Activated CD8-positive, alpha-beta T cell treated with anti-CD3 and anti-CD28 coated beads for 36 hours (primary cell): ENCODE measurements at regions not wholly inside any gene's neighbourhood (a gene's known extent, or its start where the extent isn't known, plus 50 kb on each side); places are given as distances from the start of the nearest gene placed in this dataset.

Experiments
- ATAC-seq: fragments of 200-7000 bp; cut with Tn5 transposase; one replicate; pipeline ENCODE4 v1.10.0; 2021; ENCODE audit warnings: mild to moderate bottlenecking, moderate library complexity
- CTCF ChIA-PET: fragments of 350-600 bp; sonication (Branson Sonifier 250); formaldehyde crosslinking; loops from one replicate; lab custom pipeline; 2021; ENCODE audit warnings: antibody characterized with exemption; lab: Charles Lee
- POLR2A ChIA-PET: fragments of 350-600 bp; sonication (Branson Sonifier 250); formaldehyde crosslinking; loops from one replicate; lab custom pipeline; 2021; ENCODE audit warnings: antibody characterized with exemption; lab: Charles Lee
- DNase-seq: peaks from one replicate; pipeline ENCODE4 v3.0.0-alpha.2; 2020
- H3K27ac Mint-ChIP-seq: one replicate; pipeline ENCODE4 v1.8.0; 2021; ENCODE audit warnings: mild to moderate bottlenecking, mixed read lengths
- H3K27me3 Mint-ChIP-seq: one replicate; pipeline ENCODE4 v1.8.0; 2021; ENCODE audit warnings: mixed read lengths
- H3K36me3 Mint-ChIP-seq: one replicate; pipeline ENCODE4 v1.8.0; 2021; ENCODE audit warnings: low read depth, mixed read lengths
- H3K4me1 Mint-ChIP-seq: one replicate; pipeline ENCODE4 v1.8.0; 2021; ENCODE audit warnings: low read depth, mixed read lengths
- H3K4me3 Mint-ChIP-seq: one replicate; pipeline ENCODE4 v1.8.0; 2021; ENCODE audit warnings: mild to moderate bottlenecking, moderate library complexity, mixed read lengths
- H3K9me3 Mint-ChIP-seq: one replicate; pipeline ENCODE4 v1.8.0; 2021; ENCODE audit warnings: mixed read lengths
- CTCF ChIP-seq: fragments of 200-600 bp; IDR thresholded peaks from one replicate; pipeline ENCODE4 v1.8.0; 2022; ENCODE audit warnings: antibody characterized with exemption, mild to moderate bottlenecking
- intact Hi-C: fragments of 100-400 bp; cut with micrococcal nuclease; formaldehyde crosslinking; loops from one replicate; pipeline ENCODE4 v1.10.0; 2022

- H3K9me3 Mint-ChIP-seq, result no peaks in the 10 kb centered on the region
- H3K36me3 Mint-ChIP-seq, result no peaks in the 10 kb centered on the region
- H3K27ac Mint-ChIP-seq, result no peak overlapping the region
- ChIA-PET POLR2A (no interaction called here), CTCF (no interaction called here)
- H3K4me1 Mint-ChIP-seq, result no peaks in the 10 kb centered on the region
- DNase-seq (no peak), ATAC-seq (no peak)
- intact Hi-C loops, result no loop called here
- H3K4me3 Mint-ChIP-seq, result no peak overlapping the region
- TF ChIP-seq CTCF, result no peak
- H3K27me3 Mint-ChIP-seq, result no peaks in the 10 kb centered on the region
Observed at GRCh38 chr5:42360616-42361314, 62.5 kb upstream of the GHR start.

GRCh38 chr5:42361315-42361688, 61.9 kb upstream of the GHR start:
- DNase-seq, result no peak
- ATAC-seq, result no peak
- Mint-ChIP-seq H3K4me1 (no peaks in the 10 kb centered on the region), H3K27ac (no peak overlapping the region), H3K27me3 (no peaks in the 10 kb centered on the region), H3K9me3 (no peaks in the 10 kb centered on the region), H3K36me3 (no peaks in the 10 kb centered on the region), H3K4me3 (no peak overlapping the region)
- intact Hi-C loops, result no loop called here
- no peak for TF ChIP-seq CTCF
- ChIA-PET POLR2A (no interaction called here), CTCF (no interaction called here)

GRCh38 chr5:42366051-42366450, 57.2 kb upstream of the GHR start:
- no peaks in the 10 kb centered on the region for H3K27me3 Mint-ChIP-seq
- intact Hi-C loops, result no loop called here
- POLR2A ChIA-PET, result no interaction called here
- ATAC-seq (no peak), DNase-seq (no peak)
- H3K9me3 Mint-ChIP-seq, result no peaks in the 10 kb centered on the region
- CTCF ChIA-PET, result interaction anchor here (1.3 kb wide), 1 partner anchor 11 kb away, joined by 4 read pairs; no protein-coding TSS in a partner anchor
- H3K4me3 Mint-ChIP-seq, result no peak overlapping the region
- TF ChIP-seq CTCF, result no peak
- H3K27ac Mint-ChIP-seq, result no peak overlapping the region
- H3K36me3 Mint-ChIP-seq, result no peaks in the 10 kb centered on the region
- H3K4me1 Mint-ChIP-seq, result no peaks in the 10 kb centered on the region
